H1 (cell line): ENCODE measurements at regions not wholly inside any gene's neighbourhood (a gene's known extent, or its start where the extent isn't known, plus 50 kb on each side); places are given as distances from the start of the nearest gene placed in this dataset.

Experiments used
- KDM1A ChIP-seq: fragments of 200-600, 300-600 bp; sonication (generic); IDR thresholded peaks from 2 replicates; pipeline ENCODE4 v1.7.1; 2016; ENCODE audit warnings: mild to moderate bottlenecking, low read length, borderline replicate concordance
- NANOG ChIP-seq: IDR thresholded peaks from 2 replicates; pipeline ENCODE4 v1.6.1; 2011; ENCODE audit warnings: low read length, low read depth, mild to moderate bottlenecking, inconsistent platforms; ENCODE audit not compliant: insufficient read depth, poor library complexity, severe bottlenecking
- POLR2A ChIP-seq, 2 experiments: IDR thresholded peaks; 1 replicate in 1 of 2; 2 replicates in 1 of 2; pipeline ENCODE4 v1.6.1; 2011; ENCODE audit warnings: low read depth in 2 of 2, low read length in 2 of 2, mild to moderate bottlenecking in 2 of 2; ENCODE audit errors: control extremely low read depth in 1 of 2
- SAP30 ChIP-seq: fragments of 300-600 bp; sonication (generic); IDR thresholded peaks from 2 replicates; pipeline ENCODE4 v1.7.1; 2012; ENCODE audit warnings: low read length, moderate library complexity, mild to moderate bottlenecking, inconsistent platforms; ENCODE audit not compliant: insufficient read depth, insufficient replicate concordance
- SIN3A ChIP-seq, 2 experiments: IDR thresholded peaks in 1 of 2; conservative IDR thresholded peaks in 1 of 2; 2 replicates each; pipeline ENCODE4 v1.6.1; 2011 to 2012; ENCODE audit warnings: low read length in 2 of 2, improper control_type of control experiment in 1 of 2, low read depth in 1 of 2, mild to moderate bottlenecking in 1 of 2
- TCF12 ChIP-seq: IDR thresholded peaks from 2 replicates; pipeline ENCODE4 v1.6.1; 2011; ENCODE audit warnings: low read depth, mild to moderate bottlenecking, low read length
- TF ChIP-seq, protein P1 (sequence below): IDR thresholded peaks from 2 replicates; pipeline ENCODE4 v1.6.1; 2012; ENCODE audit warnings: inconsistent platforms
- TF ChIP-seq, protein P2 (sequence below): IDR thresholded peaks from 2 replicates; pipeline ENCODE4 v1.6.1; 2011; ENCODE audit warnings: low read depth, mild to moderate bottlenecking, low read length; ENCODE audit not compliant: insufficient read depth
- TF ChIP-seq, protein P3 (sequence below), 3 experiments: IDR thresholded peaks; 1 replicate in 2 of 3; 2 replicates in 1 of 3; pipeline versions ENCODE4 v1.5.1 to v1.6.1; 2011; ENCODE audit warnings: low read length in 3 of 3, mild to moderate bottlenecking in 3 of 3, inconsistent platforms in 2 of 3, low read depth in 1 of 3, moderate library complexity in 1 of 3; ENCODE audit not compliant: insufficient read depth in 1 of 3; ENCODE audit errors: control extremely low read depth in 1 of 3

DNA sequence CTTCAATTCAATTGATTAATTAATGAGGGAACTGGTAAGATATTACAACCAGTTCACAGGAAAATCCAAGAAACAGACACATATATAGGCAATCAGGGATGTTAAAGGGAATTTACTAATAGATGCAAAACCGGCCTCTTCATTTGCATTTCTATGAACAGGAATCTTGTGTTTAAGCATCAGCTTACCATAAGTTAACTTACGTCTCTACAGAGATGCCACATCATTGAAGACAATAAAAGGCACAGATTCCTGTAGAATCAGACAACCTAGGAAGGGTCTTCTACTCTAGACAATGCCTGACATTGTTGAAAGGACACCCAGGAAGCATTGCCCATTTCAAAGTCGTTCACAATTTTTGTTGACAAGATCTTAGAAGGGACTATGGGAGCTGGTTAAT is 93.0 kb upstream of the EPCAM start:
- no peak for TF ChIP-seq NANOG
- TF ChIP-seq SIN3A (conservative IDR thresholded peaks at IDR 0.05 in 1 of 2, IDR thresholded peaks at IDR 0.05 in 1 of 2; ENCODE audit: low read depth in 1 of 2, low read length in 2 of 2) = no peak
- TF ChIP-seq, protein P1, sequence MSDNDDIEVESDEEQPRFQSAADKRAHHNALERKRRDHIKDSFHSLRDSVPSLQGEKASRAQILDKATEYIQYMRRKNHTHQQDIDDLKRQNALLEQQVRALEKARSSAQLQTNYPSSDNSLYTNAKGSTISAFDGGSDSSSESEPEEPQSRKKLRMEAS = no peak
- TF ChIP-seq, protein P2, sequence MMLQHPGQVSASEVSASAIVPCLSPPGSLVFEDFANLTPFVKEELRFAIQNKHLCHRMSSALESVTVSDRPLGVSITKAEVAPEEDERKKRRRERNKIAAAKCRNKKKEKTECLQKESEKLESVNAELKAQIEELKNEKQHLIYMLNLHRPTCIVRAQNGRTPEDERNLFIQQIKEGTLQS = no peak
- no peak for TF ChIP-seq POLR2A (IDR thresholded peaks at IDR 0.05; ENCODE audit: control extremely low read depth in 1 of 2, low read depth in 2 of 2, low read length in 2 of 2)
- no peak for TF ChIP-seq TCF12
- TF ChIP-seq, protein P3, sequence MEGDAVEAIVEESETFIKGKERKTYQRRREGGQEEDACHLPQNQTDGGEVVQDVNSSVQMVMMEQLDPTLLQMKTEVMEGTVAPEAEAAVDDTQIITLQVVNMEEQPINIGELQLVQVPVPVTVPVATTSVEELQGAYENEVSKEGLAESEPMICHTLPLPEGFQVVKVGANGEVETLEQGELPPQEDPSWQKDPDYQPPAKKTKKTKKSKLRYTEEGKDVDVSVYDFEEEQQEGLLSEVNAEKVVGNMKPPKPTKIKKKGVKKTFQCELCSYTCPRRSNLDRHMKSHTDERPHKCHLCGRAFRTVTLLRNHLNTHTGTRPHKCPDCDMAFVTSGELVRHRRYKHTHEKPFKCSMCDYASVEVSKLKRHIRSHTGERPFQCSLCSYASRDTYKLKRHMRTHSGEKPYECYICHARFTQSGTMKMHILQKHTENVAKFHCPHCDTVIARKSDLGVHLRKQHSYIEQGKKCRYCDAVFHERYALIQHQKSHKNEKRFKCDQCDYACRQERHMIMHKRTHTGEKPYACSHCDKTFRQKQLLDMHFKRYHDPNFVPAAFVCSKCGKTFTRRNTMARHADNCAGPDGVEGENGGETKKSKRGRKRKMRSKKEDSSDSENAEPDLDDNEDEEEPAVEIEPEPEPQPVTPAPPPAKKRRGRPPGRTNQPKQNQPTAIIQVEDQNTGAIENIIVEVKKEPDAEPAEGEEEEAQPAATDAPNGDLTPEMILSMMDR (IDR thresholded peaks at IDR 0.05; ENCODE audit: control extremely low read depth in 1 of 3, insufficient read depth in 1 of 3, low read depth in 1 of 3, low read length in 3 of 3) = no peak
- TF ChIP-seq KDM1A = no peak
- no peak for TF ChIP-seq SAP30
